H1 (cell line): ENCODE measurements at regions not wholly inside any gene's neighbourhood (a gene's known extent, or its start where the extent isn't known, plus 50 kb on each side); places are given as distances from the start of the nearest gene placed in this dataset.

Experiments
- GTF2F1 ChIP-seq: IDR thresholded peaks from 2 replicates; pipeline ENCODE4 v1.6.1; 2012; ENCODE audit warnings: low read depth, low read length, improper control_type of control experiment, borderline replicate concordance
- SIX5 ChIP-seq: IDR thresholded peaks from 2 replicates; pipeline ENCODE4 v1.6.1; 2011; ENCODE audit warnings: mild to moderate bottlenecking, low read depth, low read length

DNA sequence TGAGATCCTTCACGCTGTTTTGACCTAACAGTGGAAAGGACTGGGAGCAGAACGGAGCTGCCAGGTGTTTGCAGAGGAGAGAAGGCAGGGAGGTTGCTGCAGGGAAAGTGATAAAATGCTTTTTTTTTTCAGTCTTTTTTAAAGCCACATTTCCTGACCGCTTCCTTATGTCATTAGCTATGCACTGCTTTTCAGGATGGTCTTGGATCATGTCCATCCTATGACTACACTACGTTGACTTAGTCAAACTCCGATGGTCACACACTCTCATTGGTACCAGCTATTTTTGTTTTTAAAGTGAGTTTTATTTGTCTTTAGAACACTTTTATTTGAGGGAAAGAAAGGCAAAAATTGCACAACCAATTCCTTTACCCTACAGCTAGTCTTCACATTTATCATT is 89.2 kb upstream of the EXOC2 start (continued):
- TF ChIP-seq SIX5: no peak
- TF ChIP-seq GTF2F1: no peak
